Kidney glomerular epithelial cell (primary cell): ENCODE measurements at regions not wholly inside any gene's neighbourhood (a gene's known extent, or its start where the extent isn't known, plus 50 kb on each side); places are given as distances from the start of the nearest gene placed in this dataset.
A peak's percentile ranks its signal among the peaks of the same experiment; 100 is the strongest.

Experiments
- DNase-seq: peaks from one replicate; lab custom pipeline; 2025; lab: John Stamatoyannopoulos, UW

- no peak for DNase-seq
Observed at GRCh38 chr13:74966275-74966674, 515.7 kb downstream of the TBC1D4 start.

GRCh38 chr13:74945637-74946036 is 536.3 kb downstream of the TBC1D4 start:
- DNase-seq: no peak

- DNase-seq: no peak
Observed at GRCh38 chr13:74931698-74932433, 550.1 kb downstream of the TBC1D4 start.

GRCh38 chr13:74930402-74931165 is 551.4 kb downstream of the TBC1D4 start:
- peak; percentile 84 for DNase-seq

- no peak for DNase-seq
Observed at GRCh38 chr13:74929436-74929835, 552.5 kb downstream of the TBC1D4 start.

GRCh38 chr13:74927823-74928222 is 554.1 kb downstream of the TBC1D4 start:
- no peak for DNase-seq

- no peak for DNase-seq
Observed at GRCh38 chr13:74922963-74923362, 559.0 kb downstream of the TBC1D4 start.

- no peak for DNase-seq
Observed at GRCh38 chr13:74921326-74921725, 560.6 kb downstream of the TBC1D4 start.

GRCh38 chr13:74920920-74921319 is 561.0 kb downstream of the TBC1D4 start:
- no peak for DNase-seq

- DNase-seq: no peak
Observed at GRCh38 chr13:74920361-74920760, 561.6 kb downstream of the TBC1D4 start.

GRCh38 chr13:74919914-74920313 is 562.1 kb downstream of the TBC1D4 start:
- no peak for DNase-seq

- DNase-seq: no peak
Observed at GRCh38 chr13:74912898-74913297, 569.1 kb downstream of the TBC1D4 start.

- DNase-seq: no peak
Observed at GRCh38 chr13:74910415-74910814, 571.6 kb downstream of the TBC1D4 start.

GRCh38 chr13:74907788-74908187 is 574.2 kb downstream of the TBC1D4 start:
- no peak for DNase-seq

- DNase-seq: no peak
Observed at GRCh38 chr13:74904556-74904955, 577.4 kb downstream of the TBC1D4 start.

- DNase-seq: no peak
Observed at GRCh38 chr13:74895042-74895796, 586.8 kb downstream of the TBC1D4 start.

- no peak for DNase-seq
Observed at GRCh38 chr13:74892096-74892495, 589.9 kb downstream of the TBC1D4 start.

GRCh38 chr13:74891610-74892009 is 590.4 kb downstream of the TBC1D4 start:
- DNase-seq: peak; percentile 28

- DNase-seq: peak; percentile 4
Observed at GRCh38 chr13:74889321-74889720, 592.6 kb downstream of the TBC1D4 start.

GRCh38 chr13:74886502-74886901 is 595.5 kb downstream of the TBC1D4 start:
- no peak for DNase-seq

- no peak for DNase-seq
Observed at GRCh38 chr13:74883834-74884233, 598.1 kb downstream of the TBC1D4 start.

- peak; percentile 12 for DNase-seq
Observed at GRCh38 chr13:74871369-74872070, 610.4 kb downstream of the TBC1D4 start.
